GM12878 (cell line): ENCODE measurements at regions not wholly inside any gene's neighbourhood (a gene's known extent, or its start where the extent isn't known, plus 50 kb on each side); places are given as distances from the start of the nearest gene placed in this dataset.

Source experiments
- ATAC-seq: fragments of 200-7000 bp; cut with Tn5 transposase; 3 replicates; pipeline ENCODE4 v1.9.1; 2020; ENCODE audit warnings: mild to moderate bottlenecking, moderate library complexity
- BruUV-seq: library from RNA; stranded (reverse); fragments of 400-500 nt; replicated peaks from 2 replicates; lab custom pipeline; 2021; lab: Mats Ljungman, UMichigan
- CTCF ChIA-PET: fragments of 300-600 bp; sonication (Branson Sonifier 250); formaldehyde crosslinking; extraction: SDS; loops from one replicate; lab custom pipeline; 2021; ENCODE audit warnings: inconsistent platforms; lab: Yijun Ruan, JAX
- POLR2A ChIA-PET: fragments of 350-600 bp; formaldehyde crosslinking; extraction: SDS; loops from one replicate; lab custom pipeline; 2021; ENCODE audit warnings: inconsistent platforms; lab: Charles Lee
- RAD21 ChIA-PET: fragments of 300-600 bp; sonication (Branson Sonifier 250); formaldehyde crosslinking; loops from one replicate; lab custom pipeline; 2023; ENCODE audit warnings: antibody characterized with exemption; ENCODE audit not compliant: unreplicated experiment; lab: Charles Lee
- SMC1A ChIA-PET: fragments of 300-600 bp; sonication (Branson Sonifier 250); formaldehyde crosslinking; loops from one replicate; lab custom pipeline; 2023; ENCODE audit not compliant: unreplicated experiment, uncharacterized antibody; lab: Charles Lee
- DNase-seq: peaks from one replicate; pipeline ENCODE4 v3.0.0-alpha.2; 2011; ENCODE audit warnings: low read depth, low spot score
- FAIRE-seq: peaks from 3 replicates; lab custom pipeline; 2011; peaks lifted over from hg19 to GRCh38; lab: Jason Lieb, UNC
- H2AFZ ChIP-seq: 2 replicates; pipeline ENCODE4 v1.6.0; 2011; ENCODE audit warnings: low read depth, low read length, control low read depth; ENCODE audit not compliant: control insufficient read depth
- H3K27ac ChIP-seq: 2 replicates; pipeline ENCODE4 v1.5.1; 2011; ENCODE audit warnings: control low read depth; ENCODE audit not compliant: control insufficient read depth, insufficient read depth
- H3K27me3 ChIP-seq, 2 experiments: replicated peaks in 1 of 2; 2 replicates each; pipeline versions ENCODE4 v1.6.0 to v1.6.1; 2011; ENCODE audit warnings: low read length in 1 of 2; ENCODE audit not compliant: control insufficient read depth in 2 of 2, insufficient read depth in 2 of 2
- H3K36me3 ChIP-seq, 2 experiments: 2 replicates each; pipeline ENCODE4 v1.5.1; 2011; ENCODE audit warnings: low read length in 1 of 2; ENCODE audit not compliant: control insufficient read depth in 2 of 2, insufficient read depth in 2 of 2
- H3K4me1 ChIP-seq: 2 replicates; pipeline ENCODE4 v1.6.1; 2011; ENCODE audit warnings: mild to moderate bottlenecking, low read length, moderate library complexity, mixed read lengths; ENCODE audit not compliant: control insufficient read depth, insufficient read depth
- H3K4me2 ChIP-seq: 2 replicates; pipeline ENCODE4 v1.6.0; 2011; ENCODE audit warnings: control low read depth; ENCODE audit not compliant: control insufficient read depth, insufficient read depth
- H3K4me3 ChIP-seq: fragments of 200-600 bp; sonication (generic); 2 replicates; pipeline ENCODE4 v1.5.1; 2016
- H3K79me2 ChIP-seq: 2 replicates; pipeline ENCODE4 v1.6.0; 2011; ENCODE audit warnings: low read length; ENCODE audit not compliant: control insufficient read depth, insufficient read depth
- H3K9ac ChIP-seq: 2 replicates; pipeline ENCODE4 v1.8.0; 2011; ENCODE audit warnings: low read length, control low read depth, mixed read lengths; ENCODE audit not compliant: control insufficient read depth, insufficient read depth
- H3K9me3 ChIP-seq: replicated peaks from 3 replicates; pipeline ENCODE4 v1.5.1; 2011; ENCODE audit warnings: mild to moderate bottlenecking, low read length; ENCODE audit not compliant: control insufficient read depth, insufficient read depth
- H4K20me1 ChIP-seq: 2 replicates; pipeline ENCODE4 v1.6.0; 2011; ENCODE audit not compliant: control insufficient read depth, insufficient read depth
- BRCA1 ChIP-seq: IDR thresholded peaks from 2 replicates; pipeline ENCODE4 v1.6.1; 2011; ENCODE audit warnings: low read depth, low read length, improper control_type of control experiment
- CBX3 ChIP-seq: fragments of 200-600 bp; sonication (generic); IDR thresholded peaks from 2 replicates; pipeline ENCODE4 v1.6.1; 2016; ENCODE audit warnings: low read depth, borderline replicate concordance
- E2F4 ChIP-seq: IDR thresholded peaks from 2 replicates; pipeline ENCODE4 v1.6.1; 2012; ENCODE audit warnings: low read depth, low read length, improper control_type of control experiment
- HCFC1 ChIP-seq: fragments of 150-350 bp; IDR thresholded peaks from 2 replicates; pipeline ENCODE4 v1.6.1; 2014; ENCODE audit warnings: low read length
- IRF4 ChIP-seq: IDR thresholded peaks from 2 replicates; pipeline ENCODE4 v1.6.1; 2011; ENCODE audit warnings: low read depth, low read length
- NRF1 ChIP-seq: conservative IDR thresholded peaks from 2 replicates; pipeline ENCODE4 v1.6.1; 2011; ENCODE audit warnings: mild to moderate bottlenecking, low read depth, low read length, improper control_type of control experiment
- PML ChIP-seq: IDR thresholded peaks from 2 replicates; pipeline ENCODE4 v1.6.1; 2012; ENCODE audit warnings: low read length, inconsistent platforms
- RFX5 ChIP-seq: IDR thresholded peaks from 2 replicates; pipeline ENCODE4 v1.6.1; 2011; ENCODE audit warnings: low read depth, low read length, improper control_type of control experiment
- SUPT20H ChIP-seq: IDR thresholded peaks from 2 replicates; pipeline ENCODE4 v1.6.1; 2011; ENCODE audit warnings: low read depth, mild to moderate bottlenecking, low read length, moderate library complexity, borderline replicate concordance; ENCODE audit not compliant: control insufficient read depth
- TARDBP ChIP-seq: IDR thresholded peaks from 2 replicates; pipeline ENCODE4 v1.6.1; 2016; ENCODE audit warnings: borderline replicate concordance
- WGBS: methylation state at CpG from one replicate; pipeline ENCODE4 v1.1.6; 2016; ENCODE audit warnings: low lambda C conversion rate; ENCODE audit not compliant: insufficient replicate concordance, insufficient coverage; ENCODE audit errors: missing lambda C conversion rate; 5-methylcytosine and 5-hydroxymethylcytosine counted together
- in situ Hi-C: fragments of 300-500 bp; cut with MboI; formaldehyde crosslinking; loops from 9 replicates; pipeline ENCODE4 v1.14.3; 2018; ENCODE audit warnings: mixed read lengths
- intact Hi-C: fragments of 100-400 bp; cut with micrococcal nuclease; formaldehyde crosslinking; loops from one replicate; pipeline ENCODE4 v1.14.2; 2022; ENCODE audit not compliant: unreplicated experiment

GRCh38 chr6:156598855-156599180 lies 178.4 kb upstream of the ARID1B start (continued):
- TF ChIP-seq E2F4 = no peak

- H2AFZ ChIP-seq = no peak overlapping the region
- no peak overlapping the region for H3K4me2 ChIP-seq
- ChIA-PET POLR2A (interaction anchor here (0.6 kb wide), 1 partner anchor 1296 kb away, joined by 4 read pairs; no protein-coding TSS in a partner anchor), SMC1A (no interaction called here), CTCF (no interaction called here), RAD21 (no interaction called here)
- WGBS = 71% methylated on average over 22 of the region's 22 CpGs
- H3K79me2 ChIP-seq = no peaks in the 10 kb centered on the region
- no peak overlapping the region for H3K4me3 ChIP-seq
- no peaks in the 10 kb centered on the region for H3K4me1 ChIP-seq
- no TSS peak for BruUV-seq
- intact Hi-C loops (no loop called here), in situ Hi-C loops (no loop called here)
- ATAC-seq (no peak), FAIRE-seq (no peak), DNase-seq (no peak)
- TF ChIP-seq HCFC1 = no peak
- no peak for TF ChIP-seq CBX3
- TF ChIP-seq RFX5 = no peak
- no peak for TF ChIP-seq IRF4
- no peak for TF ChIP-seq BRCA1
- TF ChIP-seq NRF1 = no peak
- no peak for TF ChIP-seq PML
- no peak for TF ChIP-seq SUPT20H
- no peak for TF ChIP-seq TARDBP
- H3K36me3 ChIP-seq = no peaks in the 10 kb centered on the region
- H3K27me3 ChIP-seq = no peaks in the 10 kb centered on the region
- H3K27ac ChIP-seq = no peak overlapping the region
- no peaks in the 10 kb centered on the region for H3K9me3 ChIP-seq
- no peak overlapping the region for H3K9ac ChIP-seq
- H4K20me1 ChIP-seq = no peaks in the 10 kb centered on the region
Observed at GRCh38 chr6:156598071-156598854, 178.9 kb upstream of the ARID1B start.
